ENCODE measurements at regions not wholly inside any gene's neighbourhood (a gene's known extent, or its start where the extent isn't known, plus 50 kb on each side); places are given as distances from the start of the nearest gene placed in this dataset.

DNA sequence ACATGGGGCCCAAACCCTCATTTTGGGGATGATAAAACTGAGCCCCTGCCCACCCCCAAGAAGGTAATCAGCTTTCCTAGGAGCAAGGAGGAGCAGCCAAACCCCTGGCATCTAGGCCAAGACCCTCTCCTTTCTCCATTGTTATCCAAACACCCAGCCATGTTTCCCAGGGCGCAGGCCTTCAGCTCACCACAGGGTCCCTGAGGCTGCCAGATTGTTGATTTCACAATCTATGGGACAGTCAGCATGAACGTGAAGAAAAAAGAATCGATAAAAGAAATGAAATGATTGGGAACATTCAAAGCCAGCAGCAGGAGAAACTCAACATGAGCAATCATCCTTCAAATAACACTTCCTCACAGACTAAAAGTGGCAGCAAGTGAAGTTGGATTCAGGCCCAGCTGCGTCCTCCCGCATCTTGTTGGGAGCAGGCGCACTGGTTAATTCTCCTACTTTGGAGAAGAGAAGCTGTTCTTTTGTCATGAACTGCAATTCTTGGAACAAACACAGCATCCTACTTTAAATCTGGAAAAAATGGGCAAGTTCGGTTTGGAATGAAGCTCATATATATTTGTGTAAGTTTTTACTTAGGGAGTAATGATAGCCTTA is 241.8 kb upstream of the PRDM1 start:
- TF ChIP-seq CTCF (IDR thresholded peaks at IDR 0.05) (no peak), REST (IDR thresholded peaks at IDR 0.05) (no peak), POLR2A (IDR thresholded peaks at IDR 0.05; ENCODE audit: low read length) (no peak), HDAC2 (IDR thresholded peaks at IDR 0.05) (no peak)
- TF ChIP-seq, protein P1, sequence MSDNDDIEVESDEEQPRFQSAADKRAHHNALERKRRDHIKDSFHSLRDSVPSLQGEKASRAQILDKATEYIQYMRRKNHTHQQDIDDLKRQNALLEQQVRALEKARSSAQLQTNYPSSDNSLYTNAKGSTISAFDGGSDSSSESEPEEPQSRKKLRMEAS (IDR thresholded peaks at IDR 0.05) = no peak
